Ovary (tissue), 3 donors: ENCODE measurements at regions not wholly inside any gene's neighbourhood (a gene's known extent, or its start where the extent isn't known, plus 50 kb on each side); places are given as distances from the start of the nearest gene placed in this dataset.

Experiments used
- CTCF ChIP-seq, 3 donors: fragments of 450-650 bp in 2 of 3; fragments of 200-600 bp in 1 of 3; IDR thresholded peaks; one replicate each; pipeline versions ENCODE4 v1.5.1 to v1.8.0; 2016 to 2022; ENCODE audit warnings: antibody characterized with exemption in 3 of 3, mild to moderate bottlenecking in 1 of 3
- EP300 ChIP-seq: sonication (generic); formaldehyde crosslinking; IDR thresholded peaks from one replicate; pipeline ENCODE4 v1.6.1; 2017; ENCODE audit warnings: antibody characterized with exemption
- donor health status: DM: no; HTN: no; CAD: no.

- TF ChIP-seq CTCF (IDR thresholded peaks at IDR 0.05) (no peak), EP300 (no peak)
Measured at GRCh38 chr7:82696631-82697030, 253.1 kb upstream of the CACNA2D1 start.
